ENCODE measurements at regions not wholly inside any gene's neighbourhood (a gene's known extent, or its start where the extent isn't known, plus 50 kb on each side); places are given as distances from the start of the nearest gene placed in this dataset.
"Not testable (repeated sequence)": the region's sequence is repeated elsewhere in the genome, so short reads cannot be mapped to it uniquely, and the experiment has no call there.

GRCh38 chr15:77934516-77934915, 143.0 kb downstream of the TBC1D2B start:
- intact Hi-C loops (cut with DNase I); H3K27me3 ChIP-seq; H3K4me3 ChIP-seq; H3K27ac ChIP-seq (replicated peaks in 1 of 4); H3K36me3 ChIP-seq; DNase-seq (ENCODE audit: extremely low spot score); H3K9me3 ChIP-seq; H3K4me1 ChIP-seq: not testable (repeated sequence)
- WGBS, result 100% methylated on average over 1 of the region's 6 CpGs

- H3K27ac ChIP-seq (replicated peaks in 1 of 4); H3K4me3 ChIP-seq; H3K36me3 ChIP-seq; DNase-seq (ENCODE audit: extremely low spot score); intact Hi-C loops (cut with DNase I); H3K9me3 ChIP-seq; H3K27me3 ChIP-seq; H3K4me1 ChIP-seq: not testable (repeated sequence)
- WGBS, result 70% methylated on average over 1 of the region's 4 CpGs
Measured at GRCh38 chr15:77930907-77931306, 146.6 kb downstream of the TBC1D2B start.

DNA sequence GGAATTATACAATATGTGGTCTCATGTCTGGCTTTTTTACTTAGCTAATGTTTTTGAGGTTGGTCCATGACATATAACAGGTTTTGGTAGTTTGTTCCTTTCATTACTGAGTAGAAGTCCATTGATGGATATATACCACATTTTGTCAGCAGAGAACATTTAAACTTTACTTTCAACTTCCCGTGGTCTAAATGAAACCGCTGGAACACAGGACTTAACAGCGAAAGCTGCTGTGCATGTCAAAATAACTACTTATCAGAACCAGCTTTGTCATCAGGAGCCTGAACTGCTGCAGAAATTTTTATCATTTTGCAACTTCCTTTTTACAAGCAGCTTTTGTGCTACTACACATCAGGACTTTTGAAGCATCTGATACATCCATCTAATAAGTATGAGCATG, 147.0 kb downstream of the TBC1D2B start:
- DNase-seq (ENCODE audit: extremely low spot score); H3K4me1 ChIP-seq; intact Hi-C loops (cut with DNase I); H3K4me3 ChIP-seq; H3K27me3 ChIP-seq; H3K27ac ChIP-seq (replicated peaks in 1 of 4); H3K9me3 ChIP-seq; H3K36me3 ChIP-seq: not testable (repeated sequence)
- 34% methylated on average over 3 of the region's 3 CpGs for WGBS

DNA sequence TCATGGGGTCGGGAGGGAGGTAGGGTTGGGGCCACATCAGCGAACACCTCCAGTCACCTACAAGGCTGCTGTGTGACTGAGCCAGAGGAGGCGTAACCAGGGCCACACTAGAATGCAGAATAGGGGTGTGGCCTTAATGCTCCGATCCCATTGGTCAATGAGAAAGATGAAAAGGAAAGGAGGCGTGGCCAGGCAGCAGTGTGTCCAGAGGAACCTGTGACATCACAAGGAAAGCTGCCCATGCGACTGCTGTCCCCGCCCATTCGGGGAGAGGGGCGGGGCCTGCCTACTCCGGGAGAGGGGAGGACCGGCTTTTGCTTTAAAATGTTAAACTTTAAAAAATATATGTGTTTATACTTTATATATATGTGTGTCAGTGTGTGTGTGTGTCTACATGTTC, 150.7 kb downstream of the TBC1D2B start:
- H3K27ac ChIP-seq (replicated peaks in 1 of 4); H3K9me3 ChIP-seq; H3K4me1 ChIP-seq; H3K4me3 ChIP-seq; H3K27me3 ChIP-seq; DNase-seq (ENCODE audit: extremely low spot score); intact Hi-C loops (cut with DNase I); H3K36me3 ChIP-seq: not testable (repeated sequence)
- WGBS, result 82% methylated on average over 11 of the region's 11 CpGs

DNA sequence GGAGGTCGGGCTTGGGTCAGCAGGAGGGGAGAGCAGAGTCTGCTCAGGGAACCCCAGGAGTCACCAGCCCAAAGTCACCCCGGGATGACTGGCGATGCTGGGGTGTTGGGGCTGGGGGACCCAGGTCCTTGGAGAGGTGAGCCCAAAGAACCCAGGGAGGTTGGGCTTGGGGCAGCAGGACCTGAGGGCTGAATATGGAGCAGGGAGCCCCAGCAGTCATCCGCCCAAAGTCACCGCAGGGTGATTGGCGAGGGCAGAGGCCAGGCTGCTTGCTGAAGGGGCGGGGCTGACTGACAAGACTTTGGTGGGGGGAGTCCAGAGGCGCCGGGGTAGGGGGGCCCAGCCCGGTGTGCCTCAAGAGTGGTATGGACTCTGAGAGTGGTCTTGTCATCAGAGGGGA, 151.2 kb downstream of the TBC1D2B start:
- WGBS, result 83% methylated on average over 6 of the region's 10 CpGs
- H3K27ac ChIP-seq (replicated peaks in 1 of 4); intact Hi-C loops (cut with DNase I); H3K9me3 ChIP-seq; H3K4me3 ChIP-seq; H3K27me3 ChIP-seq; H3K36me3 ChIP-seq; DNase-seq (ENCODE audit: extremely low spot score); H3K4me1 ChIP-seq: not testable (repeated sequence)

GRCh38 chr15:77925101-77925500, 152.4 kb downstream of the TBC1D2B start:
- H3K4me3 ChIP-seq; H3K9me3 ChIP-seq; H3K27ac ChIP-seq (replicated peaks in 1 of 4); H3K4me1 ChIP-seq; intact Hi-C loops (cut with DNase I); H3K36me3 ChIP-seq; DNase-seq (ENCODE audit: extremely low spot score); H3K27me3 ChIP-seq: not testable (repeated sequence)
- 45% methylated on average over 1 of the region's 1 CpG for WGBS

- Histone ChIP-seq H3K4me1 (no peaks in the 10 kb centered on the region), H3K4me3 (no peak overlapping the region), H3K9me3 (no peaks in the 10 kb centered on the region), H3K36me3 (no peaks in the 10 kb centered on the region), H3K27ac (replicated peaks in 1 of 4) (no peak overlapping the region), H3K27me3 (no peaks in the 10 kb centered on the region)
- TF ChIP-seq CTCF (IDR thresholded peaks at IDR 0.05) (no peak), POLR2A (IDR thresholded peaks at IDR 0.05; ENCODE audit: low read depth) (no peak), EP300 (IDR thresholded peaks at IDR 0.05) (no peak), POLR2AphosphoS5 (IDR thresholded peaks at IDR 0.05) (no peak)
- intact Hi-C loops (cut with DNase I), result no loop called here
- DNase-seq (ENCODE audit: extremely low spot score), result no peak
- WGBS, result 83% methylated on average over 4 of the region's 4 CpGs
Measured at GRCh38 chr15:77921664-77922063, 155.8 kb downstream of the TBC1D2B start.

GRCh38 chr15:77916966-77917635, 160.4 kb downstream of the TBC1D2B start:
- intact Hi-C loops (cut with DNase I); H3K4me3 ChIP-seq; H3K4me1 ChIP-seq; H3K27ac ChIP-seq (replicated peaks in 1 of 4); H3K9me3 ChIP-seq; H3K27me3 ChIP-seq; DNase-seq (ENCODE audit: extremely low spot score); H3K36me3 ChIP-seq: not testable (repeated sequence)
- WGBS, result 85% methylated on average over 5 of the region's 11 CpGs

GRCh38 chr15:77915961-77916330, 161.6 kb downstream of the TBC1D2B start:
- H3K27ac ChIP-seq (replicated peaks in 1 of 4); H3K27me3 ChIP-seq; DNase-seq (ENCODE audit: extremely low spot score); H3K36me3 ChIP-seq; H3K9me3 ChIP-seq; H3K4me1 ChIP-seq; intact Hi-C loops (cut with DNase I); H3K4me3 ChIP-seq: not testable (repeated sequence)
- 95% methylated on average over 6 of the region's 6 CpGs for WGBS
